GM18868 (cell line): ENCODE measurements at regions not wholly inside any gene's neighbourhood (a gene's known extent, or its start where the extent isn't known, plus 50 kb on each side); places are given as distances from the start of the nearest gene placed in this dataset.
"Not testable (repeated sequence)": the region's sequence is repeated elsewhere in the genome, so short reads cannot be mapped to it uniquely, and the experiment has no call there.

ENCODE experiments used
- ATAC-seq: cut with Tn5 transposase; IDR thresholded peaks from one replicate; pipeline ENCODE4 v1.9.1; 2021; ENCODE audit warnings: mild to moderate bottlenecking, moderate library complexity; ENCODE audit not compliant: unreplicated experiment

DNA sequence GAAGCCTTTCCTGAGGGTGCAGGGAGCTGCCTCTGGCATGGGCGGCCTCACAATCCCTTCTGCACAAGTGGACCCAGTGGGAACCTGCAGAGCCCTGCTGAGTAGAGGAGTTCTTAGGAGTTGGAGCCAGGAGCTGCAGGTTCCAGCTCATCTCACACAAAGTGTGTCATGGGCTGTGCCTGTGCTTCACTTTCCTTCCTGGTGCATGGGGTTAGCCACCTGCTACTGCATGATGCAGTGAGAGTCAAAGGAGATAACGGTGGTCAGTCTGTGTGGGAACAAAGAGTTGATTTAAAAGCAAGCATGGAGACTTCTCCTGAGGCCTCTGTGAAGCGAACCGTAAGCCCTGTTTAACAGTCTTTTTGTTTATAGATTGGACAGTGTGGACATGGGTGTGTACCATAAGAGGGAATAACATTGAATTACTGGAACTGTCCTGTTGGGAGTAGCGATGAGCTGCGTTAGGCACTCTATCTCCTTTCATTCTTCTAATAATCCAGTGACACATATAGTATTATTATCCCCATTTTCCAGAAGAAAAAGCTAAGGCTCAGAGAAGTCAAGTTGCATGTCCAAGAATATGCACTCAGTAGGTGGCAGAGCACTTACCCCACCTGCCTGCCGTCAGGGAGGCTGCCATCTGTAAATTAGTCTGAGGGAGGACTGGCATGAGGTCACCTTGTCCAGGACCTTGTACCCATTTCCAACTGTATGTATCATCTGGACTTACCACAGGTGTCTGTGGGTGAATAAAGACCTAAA, 68.7 kb upstream of the PRR23C start:
- ATAC-seq = no peak

DNA sequence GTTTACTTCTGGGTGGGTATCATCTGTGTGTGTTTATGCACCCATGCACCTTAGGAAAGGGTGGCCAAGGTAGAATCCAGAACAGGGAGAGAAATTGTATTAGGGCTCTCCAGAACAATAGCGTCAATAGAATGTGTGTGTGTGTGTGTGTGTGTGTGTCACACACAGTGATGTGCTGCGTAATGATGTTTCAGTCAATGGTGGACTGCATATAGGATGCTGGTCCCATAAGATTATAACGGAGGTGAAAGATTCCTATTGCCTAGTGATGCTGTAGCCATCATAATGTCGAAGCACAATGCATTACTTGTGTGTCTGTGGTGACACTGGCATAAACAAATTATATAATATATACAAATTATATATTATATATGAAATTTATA, 69.3 kb upstream of the PRR23C start:
- no peak for ATAC-seq

DNA sequence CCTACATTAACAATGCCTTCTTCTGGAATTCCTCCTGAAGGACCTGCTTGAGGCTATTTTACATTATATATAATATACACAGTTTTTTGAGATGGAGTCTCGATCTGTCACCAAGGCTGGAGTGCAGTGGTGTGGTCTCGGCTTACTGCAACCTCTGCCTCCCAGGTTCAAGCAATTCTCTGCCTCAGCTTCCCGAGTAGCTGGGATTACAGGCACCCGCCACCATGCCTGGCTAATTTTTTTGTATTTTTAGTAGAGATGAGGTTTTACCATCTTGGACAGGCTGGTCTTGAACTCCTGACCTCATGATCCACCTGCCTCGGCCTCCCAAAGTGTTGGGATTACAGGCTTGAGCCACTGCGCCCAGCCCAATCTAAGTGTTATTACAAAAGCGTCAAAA, 71.9 kb upstream of the PRR23C start:
- not testable (repeated sequence) for ATAC-seq

DNA sequence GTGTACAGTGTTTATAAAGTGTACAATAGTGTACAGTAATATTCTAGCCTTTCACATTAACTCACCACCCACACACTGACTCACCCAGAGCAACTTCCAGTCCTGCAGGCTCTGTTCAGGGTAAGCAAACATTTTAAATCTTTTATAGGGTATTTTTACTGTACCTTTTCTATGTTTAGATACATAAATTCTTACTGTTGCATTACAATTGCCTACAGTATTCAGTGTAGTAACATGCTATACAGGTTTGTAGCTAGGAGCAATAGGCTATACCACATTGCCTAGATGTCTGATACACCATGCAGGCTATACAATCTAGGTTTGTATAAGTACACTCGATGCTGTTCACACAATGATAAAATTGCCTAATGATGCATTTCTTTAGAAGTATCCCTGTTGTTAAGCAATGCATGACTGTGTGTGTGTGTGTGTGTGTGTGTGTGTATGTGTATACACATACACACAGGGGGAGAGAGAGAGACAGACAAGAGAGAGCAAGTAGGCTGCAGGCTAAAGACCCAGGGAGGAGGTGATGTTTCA, 72.5 kb upstream of the PRR23C start:
- no peak for ATAC-seq

DNA sequence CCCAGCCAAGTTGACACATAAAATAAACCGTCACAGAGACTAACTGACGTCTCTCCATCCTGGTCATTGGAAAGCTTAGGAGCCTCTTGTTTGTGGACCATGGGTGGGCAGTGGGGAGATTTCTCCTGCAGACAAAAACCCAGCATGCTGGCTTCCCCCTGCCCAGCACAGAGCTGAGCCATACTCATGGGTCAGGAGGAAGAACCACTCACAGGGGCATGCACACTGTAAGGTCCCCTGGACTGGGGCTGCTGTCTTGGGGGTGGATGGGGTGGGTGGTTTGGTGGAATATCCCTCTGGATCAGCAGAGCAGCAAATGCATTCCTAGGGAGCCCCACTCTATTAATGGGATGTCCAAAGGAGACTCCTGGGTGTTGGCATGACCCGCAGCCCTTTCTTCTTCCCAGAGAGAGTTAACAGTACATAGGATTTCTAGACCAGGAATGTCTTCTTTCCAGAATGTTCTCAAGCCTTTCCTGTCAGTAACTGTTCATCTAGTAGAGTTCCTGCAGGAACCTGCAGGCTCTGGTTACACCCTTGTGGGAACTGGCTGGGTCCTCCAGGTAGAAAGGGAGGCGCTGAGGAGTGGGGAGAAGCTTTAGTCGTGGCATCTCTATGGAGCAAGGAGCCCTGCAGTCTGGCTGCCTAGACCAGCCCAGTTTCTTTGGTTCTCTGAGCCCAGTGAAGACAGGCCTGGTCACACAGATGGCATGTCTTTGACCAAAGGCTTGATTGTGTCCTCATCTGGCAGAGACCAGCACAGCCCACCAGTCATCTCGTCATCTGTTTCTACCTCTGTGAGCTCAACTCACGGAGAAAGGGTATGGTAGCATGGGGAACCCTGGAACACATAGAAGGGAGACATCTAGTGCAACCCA, 73.4 kb upstream of the PRR23C start:
- ATAC-seq = no peak

DNA sequence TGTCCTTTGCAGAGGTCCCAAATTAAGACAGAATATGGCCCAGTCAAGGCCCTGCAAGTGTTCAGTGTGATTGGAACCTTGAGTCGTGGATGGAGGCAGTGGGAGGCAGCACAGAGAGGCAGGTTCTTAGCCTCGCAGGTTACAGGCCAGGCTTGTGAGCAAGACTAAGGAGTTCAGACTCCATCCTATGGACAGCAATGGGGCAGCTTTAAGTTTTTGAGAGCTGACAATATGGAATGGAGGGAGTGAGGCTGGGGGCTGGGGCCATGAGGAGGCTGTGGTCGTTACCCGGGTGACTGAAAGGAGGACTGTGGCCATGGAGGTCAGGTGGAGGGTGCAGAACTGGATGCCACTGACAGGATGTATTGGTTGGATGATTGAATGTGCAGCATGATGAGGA, 74.1 kb upstream of the PRR23C start:
- ATAC-seq = no peak

DNA sequence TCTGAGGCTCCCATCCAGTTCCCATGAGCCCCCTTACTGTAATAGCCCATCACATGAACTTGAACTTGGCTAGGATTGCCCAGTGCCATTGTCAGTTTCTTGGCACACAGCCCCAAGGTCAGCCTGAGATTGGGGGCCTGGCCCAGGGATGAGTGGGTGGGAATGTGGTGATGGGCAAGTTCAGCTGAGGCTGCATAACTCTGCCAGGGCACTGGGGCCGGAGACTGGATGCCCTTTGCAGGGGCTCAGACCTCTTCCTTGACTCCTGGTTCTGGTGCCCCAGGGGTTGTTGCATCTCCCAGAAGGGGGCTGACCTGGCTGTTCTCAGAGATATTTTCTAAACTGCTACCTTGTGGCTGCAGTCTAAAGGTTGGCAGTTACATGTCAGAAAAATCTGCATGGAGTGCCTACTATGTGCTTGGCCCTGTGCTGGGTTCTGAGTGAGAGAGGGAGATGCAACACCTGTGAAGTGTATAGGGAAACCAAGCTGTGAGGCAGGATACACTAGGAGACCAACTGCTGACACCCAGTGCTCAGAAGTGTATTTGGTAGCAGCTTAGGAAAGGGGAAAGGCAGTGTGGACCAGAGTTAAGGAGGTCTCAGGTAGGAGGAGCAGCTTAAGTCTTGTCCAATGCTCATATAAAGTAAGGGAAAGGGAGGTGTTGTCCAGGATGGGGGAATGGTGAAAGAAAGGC, 74.8 kb upstream of the PRR23C start:
- ATAC-seq = no peak

DNA sequence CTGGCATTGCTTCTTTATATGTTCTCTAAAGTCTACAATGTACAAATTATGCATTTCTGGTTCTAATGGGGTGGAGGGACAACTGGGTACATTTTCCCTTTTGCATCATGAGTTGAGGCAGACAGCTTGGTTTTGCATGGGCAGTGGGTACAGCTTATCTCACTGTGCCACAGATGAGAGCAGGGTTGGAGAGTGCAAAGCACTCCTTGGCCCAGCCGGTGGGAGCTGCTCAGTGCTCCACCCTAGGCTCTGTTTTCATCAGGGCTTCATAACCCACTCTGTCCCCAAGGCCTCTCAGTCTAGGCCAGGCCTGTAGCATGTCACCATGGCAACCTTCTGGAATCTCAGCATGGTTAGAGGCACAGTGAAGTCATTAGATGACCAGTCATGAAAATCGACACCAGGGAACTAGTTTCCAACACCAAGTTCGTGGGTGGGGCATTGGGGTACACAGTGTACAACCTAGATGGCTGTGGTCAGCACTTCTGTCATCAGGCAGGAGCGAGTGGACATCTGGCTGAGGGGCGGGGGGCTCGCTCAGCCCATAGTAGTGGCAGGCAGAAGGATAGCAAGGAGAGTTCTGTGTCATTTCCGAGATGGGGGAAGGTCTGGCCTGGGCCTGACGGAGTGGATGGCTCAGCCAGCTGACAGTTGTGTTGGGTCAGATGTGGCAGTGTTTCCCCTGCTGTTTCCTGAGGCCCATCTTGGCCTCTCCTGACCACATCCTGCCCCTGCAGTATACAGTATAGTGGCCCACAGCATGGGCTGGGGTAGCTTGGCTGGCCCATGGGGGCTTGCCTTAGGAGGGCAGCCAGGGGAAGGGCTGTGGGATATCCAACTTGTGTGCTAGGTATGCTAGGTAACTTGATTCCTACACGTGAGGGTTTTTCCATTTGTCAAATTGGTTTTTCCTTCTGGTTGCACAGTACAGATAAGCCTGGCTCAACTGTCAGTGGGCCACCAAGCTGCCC, 75.7 kb upstream of the PRR23C start:
- no peak for ATAC-seq

DNA sequence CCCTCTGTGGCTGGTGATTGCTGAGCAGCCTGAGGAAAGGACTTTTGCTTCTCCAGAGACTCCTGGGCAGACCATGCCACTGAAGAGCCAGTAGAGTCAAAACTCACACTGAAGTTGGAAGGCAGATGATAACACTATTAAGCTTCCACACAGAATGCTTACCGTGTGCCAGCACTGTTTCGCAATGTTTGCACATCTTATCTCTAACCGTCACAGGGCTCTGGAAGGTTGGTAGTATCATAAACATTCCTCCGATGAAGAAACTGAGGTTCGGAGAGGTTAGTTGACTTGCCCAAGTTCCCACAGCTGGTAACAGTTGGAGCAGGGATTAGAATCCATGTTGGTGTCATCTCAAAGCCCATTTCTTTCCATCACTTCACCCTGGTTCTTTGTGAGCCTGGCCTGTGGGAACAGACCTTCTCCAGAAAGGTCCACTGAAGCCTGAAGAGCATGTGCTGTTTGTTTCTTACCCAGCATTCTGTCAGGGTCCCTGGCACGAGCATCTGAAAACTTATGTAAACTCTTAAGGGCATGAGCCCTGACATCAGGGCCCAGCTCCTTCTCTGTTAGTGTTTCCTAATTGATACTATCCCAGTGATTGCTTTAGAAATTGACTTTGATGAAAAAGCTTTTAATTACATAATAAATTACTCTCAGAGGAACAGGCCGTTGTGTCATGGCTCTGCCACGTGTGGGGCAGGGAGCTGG, 77.0 kb upstream of the PRR23C start:
- ATAC-seq = no peak

DNA sequence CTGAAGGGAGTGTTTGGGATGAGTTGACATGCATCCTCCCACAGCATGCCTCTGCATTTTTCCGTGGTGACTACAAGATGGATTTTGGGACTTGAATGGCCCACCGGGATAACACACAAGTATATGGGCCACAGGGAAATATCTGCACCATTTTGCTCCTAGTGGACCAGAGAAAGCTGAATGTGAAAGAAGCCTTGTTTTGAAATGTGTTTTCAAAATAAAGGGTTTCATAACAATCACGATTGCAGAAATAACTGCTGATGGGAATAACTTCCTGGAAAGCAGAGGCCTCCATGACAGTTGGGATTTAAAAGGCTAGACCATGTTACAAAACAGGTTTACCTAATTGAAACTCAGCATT, 77.5 kb upstream of the PRR23C start:
- no peak for ATAC-seq

DNA sequence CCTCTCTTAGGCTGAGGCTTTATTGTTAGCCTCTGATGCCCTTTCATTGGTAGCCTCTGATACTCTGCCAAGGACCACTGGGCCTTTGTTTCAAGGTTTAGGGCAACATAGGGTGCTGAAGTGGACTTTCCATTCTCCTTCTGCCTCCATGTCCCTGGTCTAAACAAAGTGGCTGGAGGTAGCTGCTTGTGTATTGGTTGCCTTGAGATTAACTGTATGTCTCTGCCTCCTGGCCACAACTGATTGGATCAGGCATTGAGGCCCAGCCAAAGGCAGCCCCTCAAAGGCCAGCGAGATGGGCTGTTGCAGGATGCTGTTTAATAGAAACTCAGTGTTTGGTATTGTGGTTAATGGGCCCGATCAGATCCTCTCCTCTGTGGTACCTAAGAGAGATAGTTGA, 77.9 kb upstream of the PRR23C start:
- ATAC-seq = no peak

DNA sequence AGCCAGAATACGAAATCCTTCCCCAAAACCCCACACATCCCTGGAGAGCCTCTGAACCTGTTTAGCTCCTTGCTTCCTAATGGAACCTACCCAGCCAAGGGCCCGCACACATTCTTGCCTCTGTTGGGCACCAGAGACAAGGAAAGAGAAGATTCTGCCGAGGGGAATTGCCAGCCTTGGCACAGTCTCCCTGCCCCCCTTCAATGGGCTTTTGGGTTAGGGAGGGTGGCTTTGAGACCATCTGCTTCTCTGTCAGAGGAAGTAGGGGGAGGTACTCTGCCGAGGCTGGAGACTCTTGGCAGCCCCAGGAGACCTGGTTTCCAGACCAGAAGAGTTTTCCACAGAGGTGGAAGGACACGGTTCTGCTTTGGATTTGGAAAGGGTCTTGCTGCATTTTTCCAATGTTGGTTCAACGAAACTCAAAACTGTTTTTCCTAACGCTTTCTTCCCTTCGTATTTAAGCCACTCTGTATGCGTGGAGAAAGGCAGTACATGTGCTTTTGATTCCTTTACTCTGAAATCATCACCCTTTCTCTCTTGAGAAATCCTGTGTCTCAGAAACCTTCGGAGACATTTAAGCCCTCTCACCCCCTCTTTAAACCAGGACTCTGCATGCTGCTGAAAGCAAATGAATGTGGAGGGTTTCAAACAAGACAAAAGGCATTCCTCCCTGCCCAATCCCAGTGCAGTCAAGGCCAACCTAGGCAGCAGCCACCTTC, 78.8 kb upstream of the PRR23C start:
- no peak for ATAC-seq

DNA sequence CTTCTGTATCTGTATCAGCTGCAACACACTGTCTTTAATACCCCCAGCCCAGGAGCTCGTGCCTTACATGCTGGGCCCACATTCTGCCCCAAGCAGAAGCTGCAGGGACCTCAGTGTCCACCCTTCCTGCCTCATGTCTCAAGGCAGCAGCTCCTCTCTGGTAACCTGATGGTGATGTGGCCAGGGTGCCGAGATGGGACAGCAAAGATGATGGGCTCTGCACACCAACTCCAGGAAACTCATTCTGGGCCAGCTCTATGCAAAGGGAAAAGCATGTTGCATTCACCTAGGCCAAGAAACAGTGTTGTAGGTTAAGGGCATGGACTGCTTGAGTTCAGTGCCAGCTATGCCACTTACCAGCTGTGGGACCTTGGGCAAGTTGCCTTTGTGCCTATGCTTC, 79.5 kb upstream of the PRR23C start:
- no peak for ATAC-seq

DNA sequence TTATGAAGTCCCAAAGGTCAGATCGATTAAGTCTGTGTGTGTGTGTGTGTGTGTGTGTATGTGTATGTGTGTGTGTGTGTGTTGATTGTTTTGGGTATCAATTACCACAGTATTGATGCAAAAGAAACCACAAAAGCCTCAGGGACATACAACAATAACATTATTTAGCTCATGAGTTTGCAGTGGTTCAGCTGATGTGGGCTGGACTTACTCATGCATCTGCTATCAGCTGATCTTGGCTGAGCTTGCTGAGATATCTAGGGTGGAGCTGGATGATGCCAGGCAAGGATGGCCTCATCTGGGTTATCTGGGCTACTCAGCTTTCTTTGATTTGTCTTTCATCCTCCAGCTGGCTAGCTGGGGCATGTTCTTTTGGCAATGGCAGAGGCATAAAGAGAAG, 82.4 kb upstream of the PRR23C start:
- no peak for ATAC-seq

DNA sequence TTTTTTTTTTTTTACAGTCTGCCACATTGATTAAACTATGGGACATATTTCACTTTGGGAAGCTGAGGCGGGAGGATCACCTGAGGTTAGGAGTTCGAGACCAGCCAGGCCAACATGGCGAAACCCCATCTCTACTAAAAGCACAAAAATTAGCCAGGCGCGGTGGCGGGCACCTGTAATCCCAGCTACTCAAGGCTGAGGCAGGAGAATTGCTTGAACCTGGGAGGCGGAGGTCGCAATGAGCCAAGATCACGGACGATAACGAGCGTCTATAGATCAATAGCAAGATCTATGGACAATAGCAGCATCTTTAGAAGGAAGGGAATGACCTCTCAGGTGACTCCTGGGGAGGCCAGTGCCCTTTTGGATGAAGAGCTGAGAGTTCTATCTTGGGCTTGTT, 82.9 kb upstream of the PRR23C start:
- ATAC-seq = not testable (repeated sequence)

DNA sequence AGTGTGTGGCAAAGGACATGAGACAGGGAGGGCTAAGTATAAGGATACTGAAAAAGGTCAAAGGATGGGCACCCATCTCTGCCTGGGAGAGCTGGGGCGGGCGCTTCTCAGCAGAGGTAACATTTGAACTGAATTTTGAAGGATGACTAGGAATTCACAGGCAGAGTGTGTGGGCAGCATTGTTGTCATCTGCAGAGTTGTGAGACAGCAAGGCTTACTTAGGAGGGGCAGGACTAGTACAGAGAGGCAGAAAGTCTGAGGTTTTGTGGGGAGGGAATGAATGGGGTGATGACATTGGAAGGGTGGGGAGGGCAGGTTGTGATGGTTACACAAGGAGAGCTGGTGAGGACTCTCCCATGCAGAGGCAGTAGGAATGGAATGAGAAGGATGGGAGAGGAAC, 84.1 kb upstream of the PRR23C start:
- no peak for ATAC-seq

DNA sequence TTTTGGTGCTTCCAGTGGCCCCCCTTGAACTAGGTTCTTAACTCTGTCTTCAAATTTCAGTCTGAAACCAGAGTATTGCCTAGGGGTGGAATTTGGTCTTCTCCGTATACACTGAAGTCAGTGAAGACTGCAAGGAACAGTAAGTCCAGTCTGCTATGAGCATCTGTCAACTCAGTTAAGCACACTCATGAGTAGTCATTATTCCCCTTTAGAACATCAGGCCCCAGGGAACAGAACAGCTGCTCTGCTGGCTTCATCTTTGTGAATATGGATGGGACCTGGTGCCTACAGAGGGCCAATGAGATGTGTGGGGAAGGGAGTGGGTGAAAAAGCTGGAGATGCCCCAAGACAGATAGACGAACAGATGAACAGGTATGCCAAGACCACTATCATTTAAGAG, 85.2 kb upstream of the PRR23C start:
- no peak for ATAC-seq

DNA sequence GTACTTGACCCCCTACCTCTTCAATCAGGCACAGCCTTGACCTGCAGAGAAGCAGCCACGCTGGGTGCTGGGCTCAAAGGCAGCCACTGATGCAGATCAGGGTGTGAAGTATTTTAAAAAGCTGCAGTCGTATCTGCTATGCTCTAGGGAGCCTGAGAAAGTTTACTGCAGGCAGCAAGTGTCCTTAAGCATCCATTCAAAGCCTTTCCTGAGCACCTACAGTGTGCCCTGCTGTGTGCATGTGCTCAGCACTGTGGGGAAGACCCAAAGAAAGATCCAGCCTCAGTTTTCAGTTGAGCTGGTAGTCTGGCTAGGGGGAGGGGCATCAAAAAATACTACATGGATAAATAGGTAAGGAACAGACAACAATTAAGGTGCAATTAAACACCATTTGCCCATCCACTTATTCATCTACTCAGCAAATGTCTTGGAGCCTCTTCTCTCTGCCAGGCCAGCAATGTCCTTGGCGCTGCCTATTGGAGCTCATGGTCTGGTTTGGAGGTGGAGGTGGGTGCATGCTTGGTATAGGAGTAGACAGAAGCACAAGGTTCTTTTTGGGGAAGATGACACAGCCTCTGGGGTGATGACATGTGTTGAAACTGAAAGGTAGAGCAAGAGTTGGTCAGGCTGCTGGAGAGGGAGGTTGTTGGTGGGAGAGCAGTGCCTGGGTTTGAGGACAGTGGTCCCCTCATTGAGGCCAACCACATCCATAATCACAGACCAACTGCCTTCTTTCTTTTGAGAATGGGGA, 85.9 kb upstream of the PRR23C start:
- ATAC-seq = no peak
